ENCODE measurements at regions not wholly inside any gene's neighbourhood (a gene's known extent, or its start where the extent isn't known, plus 50 kb on each side); places are given as distances from the start of the nearest gene placed in this dataset.
A peak's percentile ranks its signal among the peaks of the same experiment; 100 is the strongest.
"Not testable (repeated sequence)": the region's sequence is repeated elsewhere in the genome, so short reads cannot be mapped to it uniquely, and the experiment has no call there.

DNA sequence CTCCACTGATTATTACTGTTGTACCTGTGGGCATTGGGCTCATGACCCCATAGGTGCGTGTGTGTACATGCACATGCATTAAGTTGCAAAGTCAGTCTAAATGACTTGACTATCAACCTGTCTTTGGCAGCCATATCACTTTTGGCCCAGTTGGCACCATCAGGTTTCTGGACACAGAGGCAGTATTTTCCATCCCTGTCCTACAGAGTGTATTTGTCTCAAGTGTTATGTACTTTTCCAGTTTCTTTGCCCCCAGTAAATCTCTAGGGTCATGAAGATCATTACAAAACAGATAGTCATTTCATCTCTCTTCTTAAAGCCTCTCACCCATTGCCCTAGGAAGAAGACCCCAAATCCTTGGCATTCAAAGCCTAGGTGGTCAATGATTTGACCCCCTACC, 121.4 kb downstream of the C9orf152 start:
- H3K4me1 ChIP-seq (ENCODE audit: control insufficient read depth, insufficient read depth, low read length) = peaks cover 21% of the 10 kb centered on the region
- H3K9me3 ChIP-seq (ENCODE audit: control insufficient read depth, low read length) = no peaks in the 10 kb centered on the region
- no peak for DNase-seq (ENCODE audit: low read depth)
- no peaks in the 10 kb centered on the region for H3K27me3 ChIP-seq (replicated peaks; ENCODE audit: control insufficient read depth, insufficient read depth, low read length)
- no peak overlapping the region for H3K9ac ChIP-seq (ENCODE audit: low read length)
- peaks cover 30% of the 10 kb centered on the region for H3K36me3 ChIP-seq (ENCODE audit: control insufficient read depth, insufficient read depth, low read length, severe bottlenecking)
- H3K4me3 ChIP-seq (ENCODE audit: low read length) = no peak overlapping the region

DNA sequence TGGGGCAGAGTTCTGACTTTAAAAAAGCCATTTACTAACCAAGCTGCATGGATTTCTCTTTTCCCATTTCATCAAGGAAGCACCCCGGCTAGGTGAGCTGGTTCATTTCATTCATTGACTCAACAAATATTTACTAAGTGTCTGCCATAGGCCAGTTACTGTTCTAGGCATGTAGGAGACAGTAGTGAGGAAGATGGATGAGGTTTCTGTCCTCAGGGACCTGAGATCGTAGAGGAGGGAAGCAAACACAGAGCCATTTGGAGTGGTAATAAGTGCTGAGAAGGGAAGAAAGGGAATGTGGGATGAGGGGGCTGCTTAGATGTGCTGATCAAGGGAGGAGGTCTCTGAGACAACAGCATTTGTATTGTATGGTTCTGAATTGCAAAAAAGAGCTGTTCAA, 120.4 kb downstream of the C9orf152 start:
- H3K4me1 ChIP-seq (ENCODE audit: control insufficient read depth, insufficient read depth, low read length) = peaks cover 10% of the 10 kb centered on the region
- DNase-seq (ENCODE audit: low read depth) = no peak
- H3K36me3 ChIP-seq (ENCODE audit: control insufficient read depth, insufficient read depth, low read length, severe bottlenecking) = peaks cover 30% of the 10 kb centered on the region
- no peaks in the 10 kb centered on the region for H3K9me3 ChIP-seq (ENCODE audit: control insufficient read depth, low read length)
- H3K9ac ChIP-seq (ENCODE audit: low read length) = no peak overlapping the region
- no peaks in the 10 kb centered on the region for H3K27me3 ChIP-seq (replicated peaks; ENCODE audit: control insufficient read depth, insufficient read depth, low read length)
- no peak overlapping the region for H3K4me3 ChIP-seq (ENCODE audit: low read length)

DNA sequence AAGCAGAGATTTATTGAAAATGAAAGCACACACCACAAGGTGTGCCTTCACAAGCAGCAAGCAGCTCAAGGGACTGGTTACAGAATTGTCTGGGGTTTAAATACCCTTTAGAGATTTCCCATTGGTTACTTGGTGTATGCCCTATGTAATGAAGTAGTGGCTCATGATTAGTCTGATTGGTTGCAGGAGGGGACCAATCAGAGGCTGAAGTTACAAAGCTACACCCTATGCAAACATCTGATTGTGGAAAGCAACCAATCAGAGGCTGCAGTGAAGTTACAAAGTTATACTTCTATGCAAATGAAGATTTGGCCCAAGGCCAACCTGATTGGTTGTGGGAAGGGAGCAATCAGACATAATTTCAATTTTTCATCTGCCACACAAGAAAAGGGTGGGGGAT, 119.9 kb downstream of the C9orf152 start:
- no peak overlapping the region for H3K4me3 ChIP-seq (ENCODE audit: low read length)
- peaks cover 30% of the 10 kb centered on the region for H3K36me3 ChIP-seq (ENCODE audit: control insufficient read depth, insufficient read depth, low read length, severe bottlenecking)
- H3K4me1 ChIP-seq (ENCODE audit: control insufficient read depth, insufficient read depth, low read length) = peaks cover 11% of the 10 kb centered on the region
- H3K9me3 ChIP-seq (ENCODE audit: control insufficient read depth, low read length) = no peaks in the 10 kb centered on the region
- no peak overlapping the region for H3K9ac ChIP-seq (ENCODE audit: low read length)
- no peak for DNase-seq (ENCODE audit: low read depth)
- H3K27me3 ChIP-seq (replicated peaks; ENCODE audit: control insufficient read depth, insufficient read depth, low read length) = no peaks in the 10 kb centered on the region

DNA sequence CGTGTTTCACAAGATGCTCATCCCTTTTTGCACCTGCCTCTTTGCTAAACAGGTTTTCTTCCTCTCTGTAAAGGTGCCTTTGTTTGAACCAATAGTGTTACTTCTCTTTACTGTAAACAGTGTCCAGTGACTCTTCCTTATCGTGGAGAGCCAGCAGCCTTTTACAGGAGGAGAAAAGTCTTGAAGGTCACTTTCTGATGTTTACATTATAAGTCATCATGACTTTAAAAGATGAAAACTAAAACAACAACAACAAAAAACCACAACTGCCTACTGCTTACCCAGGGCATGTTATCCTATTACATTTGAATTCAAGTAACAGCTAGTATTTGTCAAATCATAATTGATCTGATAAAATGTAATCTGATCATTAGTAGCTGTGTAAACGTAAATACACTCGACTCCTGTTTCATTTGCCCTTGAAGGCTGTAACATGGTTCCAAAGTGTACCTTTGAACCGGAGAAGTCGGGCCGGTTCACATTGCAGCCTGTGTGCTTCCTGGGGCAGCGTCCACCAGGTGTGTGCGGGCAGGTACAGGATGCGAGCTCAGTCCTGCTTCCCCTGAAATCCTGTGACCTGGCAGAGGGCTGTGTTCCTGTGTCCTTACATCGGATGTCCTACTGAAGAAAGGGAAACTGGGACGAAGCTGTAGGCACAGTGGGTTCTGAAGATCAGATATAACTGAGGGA, 118.1 kb downstream of the C9orf152 start:
- Histone ChIP-seq H3K9me3 (ENCODE audit: control insufficient read depth, low read length) (no peaks in the 10 kb centered on the region), H3K36me3 (ENCODE audit: control insufficient read depth, insufficient read depth, low read length, severe bottlenecking) (peaks cover 30% of the 10 kb centered on the region), H3K4me1 (ENCODE audit: control insufficient read depth, insufficient read depth, low read length) (peaks cover 21% of the 10 kb centered on the region), H3K4me3 (ENCODE audit: low read length) (no peak overlapping the region), H3K27me3 (replicated peaks; ENCODE audit: control insufficient read depth, insufficient read depth, low read length) (no peaks in the 10 kb centered on the region), H3K9ac (ENCODE audit: low read length) (no peak overlapping the region)
- DNase-seq (ENCODE audit: low read depth) = no peak

DNA sequence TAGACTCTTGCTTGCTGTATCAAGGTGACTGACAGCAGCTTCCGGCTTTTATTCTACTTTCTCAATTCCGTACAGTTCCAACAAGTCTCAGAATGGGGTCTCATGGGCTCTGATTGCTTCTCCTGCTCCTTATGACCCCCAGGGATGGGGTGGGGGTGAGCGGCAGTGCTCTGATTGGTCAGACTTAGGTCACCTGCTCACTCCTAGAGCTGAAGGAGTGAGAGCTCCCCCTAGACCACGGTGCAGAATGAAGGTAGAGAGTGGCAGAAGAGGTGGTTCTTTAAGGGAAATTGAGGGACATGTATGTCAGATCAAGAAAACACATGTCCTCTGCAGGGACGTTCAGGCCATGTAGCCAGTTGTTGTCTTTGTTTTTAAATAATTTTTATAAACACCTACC, 115.2 kb downstream of the C9orf152 start:
- H3K27me3 ChIP-seq (replicated peaks; ENCODE audit: control insufficient read depth, insufficient read depth, low read length) = no peaks in the 10 kb centered on the region
- no peak overlapping the region for H3K4me3 ChIP-seq (ENCODE audit: low read length)
- peaks cover 6% of the 10 kb centered on the region for H3K36me3 ChIP-seq (ENCODE audit: control insufficient read depth, insufficient read depth, low read length, severe bottlenecking)
- H3K9ac ChIP-seq (ENCODE audit: low read length) = no peak overlapping the region
- no peak for DNase-seq (ENCODE audit: low read depth)
- H3K4me1 ChIP-seq (ENCODE audit: control insufficient read depth, insufficient read depth, low read length) = peaks cover 35% of the 10 kb centered on the region
- no peaks in the 10 kb centered on the region for H3K9me3 ChIP-seq (ENCODE audit: control insufficient read depth, low read length)

DNA sequence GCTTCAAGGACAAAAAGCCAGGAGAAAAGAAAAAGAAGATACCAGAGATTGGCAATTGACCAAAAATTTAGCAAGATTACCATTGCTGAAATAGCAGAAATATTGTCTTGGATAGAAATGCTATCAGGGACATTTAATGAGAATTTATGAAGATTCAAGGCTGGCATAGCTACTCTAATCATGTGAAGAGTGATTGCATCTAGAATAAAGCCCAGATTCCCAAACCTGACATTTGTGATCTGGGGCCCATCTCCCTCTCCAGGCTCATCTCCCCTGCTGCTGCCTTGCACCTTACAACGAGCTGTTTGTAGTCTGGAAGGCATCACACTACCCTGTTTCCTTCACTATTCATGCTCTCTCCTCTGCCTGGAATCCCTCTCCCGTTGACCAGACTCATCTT, 114.5 kb downstream of the C9orf152 start:
- no peaks in the 10 kb centered on the region for H3K27me3 ChIP-seq (replicated peaks; ENCODE audit: control insufficient read depth, insufficient read depth, low read length)
- H3K4me3 ChIP-seq (ENCODE audit: low read length) = no peak overlapping the region
- peaks cover 6% of the 10 kb centered on the region for H3K36me3 ChIP-seq (ENCODE audit: control insufficient read depth, insufficient read depth, low read length, severe bottlenecking)
- no peaks in the 10 kb centered on the region for H3K9me3 ChIP-seq (ENCODE audit: control insufficient read depth, low read length)
- no peak overlapping the region for H3K9ac ChIP-seq (ENCODE audit: low read length)
- peaks cover 35% of the 10 kb centered on the region for H3K4me1 ChIP-seq (ENCODE audit: control insufficient read depth, insufficient read depth, low read length)
- DNase-seq (ENCODE audit: low read depth) = no peak

DNA sequence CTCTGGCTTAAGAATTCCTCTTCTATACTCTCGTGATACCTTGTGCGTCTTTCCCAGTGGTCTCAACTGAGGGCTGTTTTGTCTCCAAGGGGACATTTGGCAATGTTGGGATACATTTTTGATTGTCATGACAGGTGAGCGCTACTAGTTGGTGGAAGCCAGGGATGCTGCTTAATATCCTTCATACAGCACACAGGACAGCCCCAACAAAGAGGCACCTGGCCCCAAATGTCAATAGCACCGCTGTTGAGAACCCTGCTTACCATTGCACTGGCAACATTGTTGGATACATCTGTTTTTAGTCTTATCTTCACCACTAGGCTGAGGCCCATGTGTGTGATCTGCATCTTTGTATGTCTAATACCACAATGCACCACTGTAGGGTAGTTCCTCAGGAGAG, 114.1 kb downstream of the C9orf152 start:
- DNase-seq (ENCODE audit: low read depth) = no peak
- H3K4me3 ChIP-seq (ENCODE audit: low read length) = no peak overlapping the region
- H3K36me3 ChIP-seq (ENCODE audit: control insufficient read depth, insufficient read depth, low read length, severe bottlenecking) = peaks cover 6% of the 10 kb centered on the region
- H3K4me1 ChIP-seq (ENCODE audit: control insufficient read depth, insufficient read depth, low read length) = peaks cover 35% of the 10 kb centered on the region
- H3K27me3 ChIP-seq (replicated peaks; ENCODE audit: control insufficient read depth, insufficient read depth, low read length) = no peaks in the 10 kb centered on the region
- no peak overlapping the region for H3K9ac ChIP-seq (ENCODE audit: low read length)
- H3K9me3 ChIP-seq (ENCODE audit: control insufficient read depth, low read length) = no peaks in the 10 kb centered on the region

DNA sequence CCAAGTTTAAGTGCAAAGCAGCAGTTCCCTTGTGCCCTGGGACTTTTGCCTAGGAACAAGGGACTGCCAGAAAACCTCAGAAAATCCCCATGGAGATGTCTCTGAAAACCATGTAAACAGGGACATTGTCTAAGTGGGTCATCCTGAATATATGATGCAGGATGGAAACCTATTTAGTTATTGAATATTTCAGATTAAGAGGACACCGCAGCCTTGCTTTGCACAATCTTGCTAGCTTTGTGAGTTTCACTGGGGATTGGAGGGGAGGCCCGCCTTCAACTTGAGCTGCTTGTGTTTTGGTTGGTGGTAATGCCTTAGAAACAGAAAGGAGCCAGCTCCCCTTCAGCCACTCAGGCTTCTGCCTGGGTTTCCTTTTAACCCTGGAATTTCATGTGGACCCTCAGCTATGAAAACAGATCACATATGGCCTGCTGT, 112.8 kb downstream of the C9orf152 start:
- Histone ChIP-seq H3K4me1 (ENCODE audit: control insufficient read depth, insufficient read depth, low read length) (peaks cover 44% of the 10 kb centered on the region), H3K4me3 (ENCODE audit: low read length) (no peak overlapping the region), H3K9ac (ENCODE audit: low read length) (no peak overlapping the region), H3K36me3 (ENCODE audit: control insufficient read depth, insufficient read depth, low read length, severe bottlenecking) (peaks cover 3% of the 10 kb centered on the region), H3K27me3 (replicated peaks; ENCODE audit: control insufficient read depth, insufficient read depth, low read length) (no peaks in the 10 kb centered on the region), H3K9me3 (ENCODE audit: control insufficient read depth, low read length) (no peaks in the 10 kb centered on the region)
- peak; percentile 69 for DNase-seq (ENCODE audit: low read depth)

DNA sequence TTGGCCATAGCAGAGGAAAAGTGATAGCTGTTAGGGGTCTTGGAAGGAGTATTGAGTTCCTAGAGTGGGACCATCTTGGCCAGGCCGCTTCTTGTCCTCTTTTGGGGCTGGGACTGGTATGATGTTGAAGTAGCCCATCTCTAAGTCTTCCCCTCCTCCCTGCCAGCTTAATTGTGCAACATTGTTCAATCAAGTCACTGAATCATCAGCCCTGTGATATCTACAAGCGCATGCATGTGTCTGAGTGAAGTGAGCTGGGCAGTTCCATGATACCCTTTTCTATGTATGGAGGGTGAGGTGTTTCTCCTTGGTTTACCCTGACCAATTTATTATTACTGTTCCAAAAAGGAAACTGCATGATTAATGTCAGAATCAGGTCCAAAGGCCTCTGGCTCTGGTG, 112.2 kb downstream of the C9orf152 start:
- H3K36me3 ChIP-seq (ENCODE audit: control insufficient read depth, insufficient read depth, low read length, severe bottlenecking) = peaks cover 5% of the 10 kb centered on the region
- no peak overlapping the region for H3K4me3 ChIP-seq (ENCODE audit: low read length)
- no peak overlapping the region for H3K9ac ChIP-seq (ENCODE audit: low read length)
- peak; percentile 76 for DNase-seq (ENCODE audit: low read depth)
- no peaks in the 10 kb centered on the region for H3K27me3 ChIP-seq (replicated peaks; ENCODE audit: control insufficient read depth, insufficient read depth, low read length)
- peaks cover 48% of the 10 kb centered on the region for H3K4me1 ChIP-seq (ENCODE audit: control insufficient read depth, insufficient read depth, low read length)
- no peaks in the 10 kb centered on the region for H3K9me3 ChIP-seq (ENCODE audit: control insufficient read depth, low read length)

DNA sequence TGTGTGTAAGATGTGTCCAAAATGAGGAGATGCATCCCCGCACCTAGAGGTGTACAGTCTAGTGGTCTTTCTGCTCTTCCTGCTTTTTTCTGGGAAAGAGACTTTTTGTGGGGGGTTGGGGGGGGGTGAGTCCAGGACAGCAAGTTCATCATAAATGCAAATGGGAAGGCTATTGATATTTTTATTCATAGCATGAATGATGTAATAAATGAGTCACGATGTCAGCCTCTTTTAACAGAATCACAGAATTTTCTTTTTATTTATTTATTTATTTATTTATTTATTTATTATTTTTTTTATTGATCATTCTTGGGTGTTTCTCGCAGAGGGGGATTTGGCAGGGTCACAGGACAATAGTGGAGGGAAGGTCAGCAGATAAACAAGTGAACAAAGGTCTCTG, 111.3 kb downstream of the C9orf152 start:
- not testable (repeated sequence) for H3K4me3 ChIP-seq (ENCODE audit: low read length); DNase-seq (ENCODE audit: low read depth); H3K9ac ChIP-seq (ENCODE audit: low read length); H3K9me3 ChIP-seq (ENCODE audit: control insufficient read depth, low read length); H3K36me3 ChIP-seq (ENCODE audit: control insufficient read depth, insufficient read depth, low read length, severe bottlenecking); H3K27me3 ChIP-seq (replicated peaks; ENCODE audit: control insufficient read depth, insufficient read depth, low read length)
- H3K4me1 ChIP-seq (ENCODE audit: control insufficient read depth, insufficient read depth, low read length) = peaks cover 57% of the 10 kb centered on the region

DNA sequence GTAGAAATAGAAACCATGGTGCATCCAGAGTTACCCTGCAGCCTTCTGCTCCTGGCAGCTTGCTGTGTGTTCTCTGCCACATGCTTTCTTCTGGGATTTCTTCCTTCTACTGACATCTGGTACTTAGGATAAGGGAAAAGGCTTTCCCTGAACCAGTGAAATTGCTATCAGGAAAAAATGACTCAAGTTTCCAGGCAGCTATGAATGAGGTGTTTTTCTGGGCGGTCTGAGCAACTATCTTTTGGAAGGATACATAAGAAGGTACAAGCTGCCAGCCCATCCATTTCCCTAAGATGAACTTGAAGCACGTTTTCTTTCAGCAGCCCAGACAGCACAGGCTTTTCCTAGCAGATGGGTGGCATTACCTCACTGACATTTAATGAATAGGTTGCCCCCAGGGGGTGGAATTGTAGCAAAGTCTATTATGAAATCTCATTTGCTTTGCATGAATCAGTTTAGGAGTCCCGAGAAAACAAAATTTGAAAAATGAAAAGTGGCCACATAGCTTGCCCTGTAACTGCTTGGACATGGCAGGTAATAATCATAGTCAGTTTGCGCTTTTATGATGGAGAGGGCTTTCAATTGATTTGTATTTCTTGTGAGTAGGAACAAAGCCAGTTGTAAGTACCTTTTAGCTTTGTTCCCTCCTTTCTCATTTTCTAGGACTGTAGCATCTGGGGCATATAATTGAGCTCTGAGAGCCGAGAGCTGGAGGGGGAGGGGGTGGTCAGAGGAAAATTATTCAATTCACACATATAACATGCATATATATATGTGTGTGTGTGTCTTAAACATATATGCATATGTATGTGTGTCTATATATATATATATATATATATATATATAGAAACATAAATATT, 108.5 kb downstream of the C9orf152 start:
- peak; percentile 83 for DNase-seq (ENCODE audit: low read depth)
- no peaks in the 10 kb centered on the region for H3K27me3 ChIP-seq (replicated peaks; ENCODE audit: control insufficient read depth, insufficient read depth, low read length)
- peaks cover 32% of the 10 kb centered on the region for H3K36me3 ChIP-seq (ENCODE audit: control insufficient read depth, insufficient read depth, low read length, severe bottlenecking)
- no peak overlapping the region for H3K9ac ChIP-seq (ENCODE audit: low read length)
- H3K4me1 ChIP-seq (ENCODE audit: control insufficient read depth, insufficient read depth, low read length) = peaks cover 63% of the 10 kb centered on the region
- no peak overlapping the region for H3K4me3 ChIP-seq (ENCODE audit: low read length)
- H3K9me3 ChIP-seq (ENCODE audit: control insufficient read depth, low read length) = no peaks in the 10 kb centered on the region
